ENCODE measurements at regions not wholly inside any gene's neighbourhood (a gene's known extent, or its start where the extent isn't known, plus 50 kb on each side); places are given as distances from the start of the nearest gene placed in this dataset.

- no peak for DNase-seq
Measured at GRCh38 chr5:157922026-157922425, 63.1 kb upstream of the CLINT1 start.

GRCh38 chr5:157920828-157921170, 61.9 kb upstream of the CLINT1 start:
- no peak for DNase-seq

- peak; percentile 1 for DNase-seq
Measured at GRCh38 chr5:157918811-157919742, 60.1 kb upstream of the CLINT1 start.

GRCh38 chr5:157917899-157918809, 59.2 kb upstream of the CLINT1 start:
- peak; percentile 47 for DNase-seq

- no peak for DNase-seq
Measured at GRCh38 chr5:157917491-157917890, 58.5 kb upstream of the CLINT1 start.

- no peak for DNase-seq
Measured at GRCh38 chr5:157915638-157916037, 56.7 kb upstream of the CLINT1 start.

GRCh38 chr5:157914151-157914788, 55.3 kb upstream of the CLINT1 start:
- no peak for DNase-seq

- DNase-seq, result no peak
Measured at GRCh38 chr5:157913575-157913974, 54.6 kb upstream of the CLINT1 start.

- DNase-seq, result no peak
Measured at GRCh38 chr5:157912621-157913325, 53.8 kb upstream of the CLINT1 start.

GRCh38 chr5:157911568-157911967, 52.6 kb upstream of the CLINT1 start:
- DNase-seq, result no peak

Data from activated T-cell treated with anti-CD3 and anti-CD28 coated beads for 4 hours (primary cell).